ENCODE measurements at regions not wholly inside any gene's neighbourhood (a gene's known extent, or its start where the extent isn't known, plus 50 kb on each side); places are given as distances from the start of the nearest gene placed in this dataset.

- TF ChIP-seq CHD1 (IDR thresholded peaks at IDR 0.05; ENCODE audit: low read depth, low read length): no peak
- TF ChIP-seq CBX5 (IDR thresholded peaks at IDR 0.05; ENCODE audit: low read depth, low read length): no peak
- no peak for TF ChIP-seq EP300 (IDR thresholded peaks at IDR 0.05; ENCODE audit: borderline replicate concordance in 1 of 2, low read depth in 2 of 2, low read length in 2 of 2)
- TF ChIP-seq POLR2A (IDR thresholded peaks at IDR 0.05; ENCODE audit: control extremely low read depth in 1 of 2, low read depth in 2 of 2, low read length in 2 of 2): no peak
- TF ChIP-seq CHD2 (IDR thresholded peaks at IDR 0.05; ENCODE audit: low read length): no peak
- TF ChIP-seq CHD7 (IDR thresholded peaks at IDR 0.05; ENCODE audit: insufficient replicate concordance, low read length): no peak
Observed at GRCh38 chr17:77369544-77369971, 228.8 kb downstream of the SEC14L1 start.
